HEK293T (cell line): ENCODE measurements at regions not wholly inside any gene's neighbourhood (a gene's known extent, or its start where the extent isn't known, plus 50 kb on each side); places are given as distances from the start of the nearest gene placed in this dataset.

Experiments used
- BHLHE40 ChIP-seq: fragments of 450-650 bp; IDR thresholded peaks from 2 replicates; pipeline ENCODE4 v1.6.1; 2016; ENCODE audit warnings: mild to moderate bottlenecking, moderate library complexity, borderline replicate concordance
- CTBP1 ChIP-seq: fragments of 450-650 bp; IDR thresholded peaks from 2 replicates; pipeline ENCODE4 v1.6.1; 2016; ENCODE audit warnings: borderline replicate concordance
- FOXA1 ChIP-seq: fragments of 450-650 bp; IDR thresholded peaks from 2 replicates; pipeline ENCODE4 v1.6.1; 2016; ENCODE audit warnings: mild to moderate bottlenecking
- FOXM1 ChIP-seq: fragments of 450-650 bp; IDR thresholded peaks from 2 replicates; pipeline ENCODE4 v1.6.1; 2017; ENCODE audit warnings: mild to moderate bottlenecking, borderline replicate concordance
- NFRKB ChIP-seq: fragments of 450-650 bp; IDR thresholded peaks from 2 replicates; pipeline ENCODE4 v1.6.1; 2016; ENCODE audit warnings: mild to moderate bottlenecking, moderate library complexity
- TARDBP ChIP-seq: fragments of 450-650 bp; IDR thresholded peaks from 2 replicates; pipeline ENCODE4 v1.6.1; 2016

DNA sequence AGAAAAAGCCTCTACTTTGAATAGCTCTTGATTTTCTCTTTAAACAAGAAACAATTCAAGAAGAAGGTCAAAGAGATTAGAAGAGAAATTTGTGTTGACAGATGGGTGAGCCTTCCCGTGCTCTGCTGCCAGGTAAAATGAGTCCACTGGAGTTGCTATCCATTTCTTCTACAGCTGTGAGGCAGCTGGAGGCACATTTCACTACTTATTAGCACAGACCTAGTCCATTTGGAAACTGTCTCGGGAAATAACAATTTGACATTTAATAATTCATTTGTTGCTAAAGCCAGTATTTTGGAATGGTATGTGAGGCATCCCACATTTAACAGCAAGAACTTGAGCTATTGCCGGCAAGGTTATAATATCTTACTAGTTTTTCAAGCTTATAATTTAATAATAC is 396.8 kb upstream of the GRIA3 start:
- no peak for TF ChIP-seq CTBP1
- TF ChIP-seq TARDBP, result no peak
- no peak for TF ChIP-seq NFRKB
- no peak for TF ChIP-seq FOXM1
- no peak for TF ChIP-seq BHLHE40
- TF ChIP-seq FOXA1, result no peak
